Kidney (tissue), 13 donors: ENCODE measurements at regions not wholly inside any gene's neighbourhood (a gene's known extent, or its start where the extent isn't known, plus 50 kb on each side); places are given as distances from the start of the nearest gene placed in this dataset.

Experiments
- DNase-seq, 5 donors: peaks; one replicate each; pipeline ENCODE4 v3.0.0-alpha.2; 2013 to 2020
- FAIRE-seq: peaks from 2 replicates; lab custom pipeline; 2012; peaks lifted over from hg19 to GRCh38; lab: Jason Lieb, UNC
- H3K27ac ChIP-seq, 2 donors: one replicate each; pipeline ENCODE4 v1.7.0; 2013; ENCODE audit warnings: low read depth in 2 of 2, low read length in 2 of 2, inconsistent platforms in 1 of 2
- H3K27me3 ChIP-seq: one replicate; pipeline ENCODE4 v1.7.1; 2013; ENCODE audit warnings: low read length, inconsistent platforms; ENCODE audit not compliant: control insufficient read depth, insufficient read depth
- H3K36me3 ChIP-seq, 3 donors: one replicate each; pipeline versions ENCODE4 v1.7.0 to v1.7.1; 2013; ENCODE audit warnings: low read length in 3 of 3, control low read depth in 1 of 3, inconsistent platforms in 1 of 3; ENCODE audit not compliant: insufficient read depth in 3 of 3, control insufficient read depth in 2 of 3
- H3K4me1 ChIP-seq, 3 donors: one replicate each; pipeline versions ENCODE4 v1.7.0 to v1.7.1; 2013; ENCODE audit warnings: low read length in 3 of 3, inconsistent platforms in 1 of 3, low read depth in 1 of 3; ENCODE audit not compliant: control insufficient read depth in 2 of 3, insufficient read depth in 2 of 3
- H3K4me3 ChIP-seq, 3 donors: one replicate each; pipeline versions ENCODE4 v1.7.0 to v1.8.1; 2013; ENCODE audit warnings: low read length in 3 of 3, control low read depth in 1 of 3, inconsistent platforms in 1 of 3
- H3K9ac ChIP-seq, 3 donors: one replicate each; pipeline versions ENCODE4 v1.7.0 to v1.7.1; 2013; ENCODE audit warnings: low read length in 3 of 3, control low read depth in 1 of 3, inconsistent platforms in 1 of 3
- H3K9me3 ChIP-seq, 3 donors: one replicate each; pipeline versions ENCODE4 v1.7.0 to v1.7.1; 2013; ENCODE audit warnings: low read length in 3 of 3, control low read depth in 1 of 3, inconsistent platforms in 1 of 3; ENCODE audit not compliant: control insufficient read depth in 2 of 3, insufficient read depth in 1 of 3
- CTCF ChIP-seq: IDR thresholded peaks from 3 replicates; pipeline ENCODE4 v1.5.1; 2012; ENCODE audit warnings: mild to moderate bottlenecking, moderate library complexity, borderline replicate concordance; ENCODE audit not compliant: insufficient read depth; ENCODE audit errors: extremely low read depth
- intact Hi-C: fragments of 100-400 bp; cut with DNase I; formaldehyde crosslinking; loops from one replicate; pipeline ENCODE4 v1.11.1; 2022
- donor health status: control.
- donor health status: control.
- donor health status: control.
- donor health status: control.
- donor health status: control.
- donor health status: DM: yes; HTN: yes; CAD: no.
- donor health status: Normal renal cell carcinoma (clear cell type).

GRCh38 chr5:111934511-111934910, 177.5 kb upstream of the NREP start:
- no peaks in the 10 kb centered on the region for H3K9me3 ChIP-seq
- intact Hi-C loops, result no loop called here

GRCh38 chr5:111933086-111933485, 176.1 kb upstream of the NREP start:
- FAIRE-seq, result no peak
- TF ChIP-seq CTCF, result no peak
- no peaks in the 10 kb centered on the region for H3K27me3 ChIP-seq
- no peak overlapping the region for H3K27ac ChIP-seq
- H3K4me1 ChIP-seq, result no peaks in the 10 kb centered on the region
- H3K9me3 ChIP-seq, result no peaks in the 10 kb centered on the region
- no peak overlapping the region for H3K4me3 ChIP-seq
- H3K36me3 ChIP-seq, result no peaks in the 10 kb centered on the region
- DNase-seq, result no peak
- intact Hi-C loops, result no loop called here
- H3K9ac ChIP-seq, result no peak overlapping the region

More at GRCh38 chr5:111934511-111934910, 177.5 kb upstream of the NREP start:
- no peak overlapping the region for H3K9ac ChIP-seq
- no peak for TF ChIP-seq CTCF
- FAIRE-seq (no peak), DNase-seq (no peak)
- H3K27ac ChIP-seq, result no peak overlapping the region
- H3K4me1 ChIP-seq, result no peaks in the 10 kb centered on the region
- no peaks in the 10 kb centered on the region for H3K27me3 ChIP-seq
- H3K36me3 ChIP-seq, result no peaks in the 10 kb centered on the region
- no peak overlapping the region for H3K4me3 ChIP-seq

GRCh38 chr5:111932628-111933027, 175.6 kb upstream of the NREP start:
- no peaks in the 10 kb centered on the region for H3K9me3 ChIP-seq
- no peaks in the 10 kb centered on the region for H3K27me3 ChIP-seq
- H3K4me3 ChIP-seq, result no peak overlapping the region
- H3K9ac ChIP-seq, result no peak overlapping the region
- FAIRE-seq (no peak), DNase-seq (no peak)
- H3K4me1 ChIP-seq, result no peaks in the 10 kb centered on the region
- TF ChIP-seq CTCF, result no peak
- no peaks in the 10 kb centered on the region for H3K36me3 ChIP-seq
- intact Hi-C loops, result no loop called here
- no peak overlapping the region for H3K27ac ChIP-seq

- H3K4me1 ChIP-seq, result no peaks in the 10 kb centered on the region
- no peak overlapping the region for H3K9ac ChIP-seq
- no peak overlapping the region for H3K27ac ChIP-seq
- H3K27me3 ChIP-seq, result no peaks in the 10 kb centered on the region
- DNase-seq (no peak), FAIRE-seq (no peak)
- TF ChIP-seq CTCF, result no peak
- no peaks in the 10 kb centered on the region for H3K9me3 ChIP-seq
- no peaks in the 10 kb centered on the region for H3K36me3 ChIP-seq
- no peak overlapping the region for H3K4me3 ChIP-seq
- intact Hi-C loops, result no loop called here
Measured at GRCh38 chr5:111932199-111932598, 175.2 kb upstream of the NREP start.
